D721Med (cell line): ENCODE measurements at regions not wholly inside any gene's neighbourhood (a gene's known extent, or its start where the extent isn't known, plus 50 kb on each side); places are given as distances from the start of the nearest gene placed in this dataset.
"Not testable (repeated sequence)": the region's sequence is repeated elsewhere in the genome, so short reads cannot be mapped to it uniquely, and the experiment has no call there.

Source experiments
- DNase-seq: peaks from one replicate; pipeline ENCODE4 v3.0.0; 2011; ENCODE audit warnings: low spot score; ENCODE audit not compliant: insufficient read length
- FAIRE-seq: peaks from 2 replicates; lab custom pipeline; 2011; peaks lifted over from hg19 to GRCh38; lab: Jason Lieb, UNC
- CTCF ChIP-seq: IDR thresholded peaks from 2 replicates; pipeline ENCODE4 v1.5.1; 2012; ENCODE audit warnings: mild to moderate bottlenecking, control low read depth; ENCODE audit not compliant: insufficient read depth; ENCODE audit errors: missing control alignments

GRCh38 chr6:81049425-81050042, 702.9 kb downstream of the TENT5A start:
- TF ChIP-seq CTCF = no peak
- DNase-seq (no peak), FAIRE-seq (no peak)

- TF ChIP-seq CTCF = no peak
- DNase-seq (no peak), FAIRE-seq (no peak)
These were observed 721.1 kb downstream of the TENT5A start for GRCh38 chr6:81031416-81031815.

- no peak for FAIRE-seq
- no peak for TF ChIP-seq CTCF
- no peak for DNase-seq
These were observed 726.4 kb downstream of the TENT5A start for GRCh38 chr6:81026041-81026553.

GRCh38 chr6:81023709-81024108, 728.8 kb downstream of the TENT5A start:
- no peak for DNase-seq
- no peak for TF ChIP-seq CTCF
- no peak for FAIRE-seq

- no peak for FAIRE-seq
- DNase-seq = no peak
These were observed 729.4 kb downstream of the TENT5A start for GRCh38 chr6:81023007-81023582.

GRCh38 chr6:81017586-81017985, 734.9 kb downstream of the TENT5A start:
- not testable (repeated sequence) for DNase-seq, FAIRE-seq

More at GRCh38 chr6:81023007-81023582, 729.4 kb downstream of the TENT5A start:
- no peak for TF ChIP-seq CTCF

GRCh38 chr6:81003894-81004293, 748.6 kb downstream of the TENT5A start:
- DNase-seq = no peak
- FAIRE-seq = no peak

More at GRCh38 chr6:81003894-81004293, 748.6 kb downstream of the TENT5A start:
- no peak for TF ChIP-seq CTCF
